HCT116 (cell line): ENCODE measurements at regions not wholly inside any gene's neighbourhood (a gene's known extent, or its start where the extent isn't known, plus 50 kb on each side); places are given as distances from the start of the nearest gene placed in this dataset.

Experiments
- ATAC-seq: fragments of 200-7000 bp; cut with Tn5 transposase; 2 replicates; pipeline ENCODE4 v1.9.1; 2020; ENCODE audit warnings: mild to moderate bottlenecking, moderate library complexity
- BruUV-seq: library from RNA; stranded (reverse); fragments of 400-500 nt; replicated peaks from 2 replicates; lab custom pipeline; 2021; lab: Mats Ljungman, UMichigan
- CTCF ChIA-PET: fragments of 300-600 bp; sonication (Branson Sonifier 250); formaldehyde crosslinking; loops from one replicate; lab custom pipeline; 2021; ENCODE audit warnings: antibody characterized with exemption; lab: Charles Lee
- POLR2A ChIA-PET: fragments of 300-600, 350-600 bp; sonication (Branson Sonifier 250); formaldehyde crosslinking; loops from one replicate; lab custom pipeline; 2021; ENCODE audit warnings: antibody characterized with exemption; lab: Charles Lee
- RAD21 ChIA-PET, 2 experiments: fragments of 300-600 bp; sonication (Branson Sonifier 250); formaldehyde crosslinking; loops; one replicate each; lab custom pipeline; 2023; ENCODE audit warnings: low total read pairs in 2 of 2; ENCODE audit not compliant: uncharacterized antibody in 2 of 2, unreplicated experiment in 2 of 2, low non-redundant PET in 1 of 2; lab: Charles Lee
- DNase-seq: peaks from one replicate; pipeline ENCODE4 v3.0.0-alpha.2; 2010; ENCODE audit warnings: low read depth, low spot score
- H2AFZ ChIP-seq: fragments of 200-600 bp; shearing (Covaris generic), sonication (generic); 2 replicates; pipeline ENCODE4 v1.6.1; 2017; ENCODE audit warnings: low read depth, mixed run types, mixed read lengths, antibody characterized with exemption, low read length; ENCODE audit not compliant: poor library complexity, severe bottlenecking
- H3K27ac ChIP-seq: 2 replicates; pipeline ENCODE4 v1.5.1; 2012; ENCODE audit warnings: low read depth, low read length
- H3K27me3 ChIP-seq: fragments of 200-600 bp; sonication (generic); 2 replicates; pipeline ENCODE4 v1.6.1; 2016; ENCODE audit warnings: mixed run types, low read length, mixed read lengths; ENCODE audit not compliant: insufficient read depth
- H3K36me3 ChIP-seq, 2 experiments: fragments of 200-500 bp in 1 of 2; fragments of 200-600 bp in 1 of 2; sonication (Bioruptor generic) in 1 of 2; sonication (generic) in 1 of 2; 2 replicates each; pipeline versions ENCODE4 v1.5.1 to v1.6.1; 2014 to 2016; ENCODE audit warnings: low read length in 2 of 2, inconsistent platforms in 1 of 2, mixed read lengths in 1 of 2, mixed run types in 1 of 2; ENCODE audit not compliant: insufficient read depth in 2 of 2, control insufficient read depth in 1 of 2
- H3K4me1 ChIP-seq, 2 experiments: fragments of 200-600 bp in 1 of 2; sonication (generic) in 1 of 2; 2 replicates each; pipeline versions ENCODE4 v1.5.1 to v1.6.1; 2012 to 2017; ENCODE audit warnings: low read length in 2 of 2, inconsistent platforms in 1 of 2, mild to moderate bottlenecking in 1 of 2, mixed read lengths in 1 of 2, mixed run types in 1 of 2, moderate library complexity in 1 of 2; ENCODE audit not compliant: insufficient read depth in 2 of 2, control insufficient read depth in 1 of 2
- H3K4me2 ChIP-seq: fragments of 200-600 bp; sonication (generic); 2 replicates; pipeline ENCODE4 v1.6.1; 2017; ENCODE audit warnings: mixed run types, low read length, mixed read lengths
- H3K4me3 ChIP-seq, 2 experiments: fragments of 200-600 bp in 1 of 2; sonication (generic) in 1 of 2; replicated peaks in 1 of 2; 2 replicates each; pipeline ENCODE4 v1.5.1; 2011 to 2016; ENCODE audit warnings: low read length in 2 of 2, control low read depth in 1 of 2, low read depth in 1 of 2, mild to moderate bottlenecking in 1 of 2, mixed read lengths in 1 of 2, mixed run types in 1 of 2
- H3K79me2 ChIP-seq: fragments of 200-600 bp; sonication (generic); 2 replicates; pipeline ENCODE4 v1.6.1; 2017; ENCODE audit warnings: mild to moderate bottlenecking, mixed run types, low read length, moderate library complexity, mixed read lengths; ENCODE audit not compliant: insufficient read depth
- H3K9ac ChIP-seq: fragments of 200-600 bp; sonication (generic); 2 replicates; pipeline ENCODE4 v1.6.1; 2016; ENCODE audit warnings: low read length, mixed read lengths
- H3K9me2 ChIP-seq: fragments of 200-600 bp; sonication (generic), shearing (Covaris generic); 2 replicates; pipeline ENCODE4 v1.6.1; 2017; ENCODE audit warnings: mixed run types, mild to moderate bottlenecking, moderate library complexity; ENCODE audit not compliant: insufficient read depth
- H3K9me3 ChIP-seq, 2 experiments: fragments of 200-500 bp in 1 of 2; fragments of 200-600 bp in 1 of 2; sonication (Bioruptor generic) in 1 of 2; sonication (generic) in 1 of 2; 2 replicates each; pipeline ENCODE4 v1.6.1; 2014 to 2017; ENCODE audit warnings: low read length in 2 of 2, mixed read lengths in 2 of 2, inconsistent platforms in 1 of 2, low read depth in 1 of 2, mild to moderate bottlenecking in 1 of 2, mixed run types in 1 of 2, moderate library complexity in 1 of 2; ENCODE audit not compliant: control insufficient read depth in 1 of 2, insufficient read depth in 1 of 2
- H4K20me1 ChIP-seq: fragments of 200-600 bp; sonication (generic), shearing (Covaris generic); 2 replicates; pipeline ENCODE4 v1.6.1; 2017; ENCODE audit warnings: mixed run types, mild to moderate bottlenecking, moderate library complexity; ENCODE audit not compliant: insufficient read depth
- CBX3 ChIP-seq: IDR thresholded peaks from 2 replicates; pipeline ENCODE4 v1.6.1; 2012; ENCODE audit warnings: low read depth
- CTCF ChIP-seq, 3 experiments: fragments of 200-600 bp in 1 of 3; sonication (generic) in 1 of 3; IDR thresholded peaks in 2 of 3; conservative IDR thresholded peaks in 1 of 3; 2 replicates each; pipeline ENCODE4 v1.5.1; 2012 to 2017; ENCODE audit warnings: low read depth in 2 of 3, low read length in 2 of 3, antibody characterized with exemption in 1 of 3, borderline replicate concordance in 1 of 3, control low read depth in 1 of 3, mild to moderate bottlenecking in 1 of 3, mixed read lengths in 1 of 3, mixed run types in 1 of 3, moderate library complexity in 1 of 3; ENCODE audit not compliant: insufficient read depth in 1 of 3
- EGR1 ChIP-seq: IDR thresholded peaks from 2 replicates; pipeline ENCODE4 v1.6.1; 2012; ENCODE audit warnings: low read depth
- EZH2 ChIP-seq: fragments of 200-600 bp; sonication (generic); IDR thresholded peaks from 2 replicates; pipeline ENCODE4 v1.6.1; 2017; ENCODE audit warnings: antibody characterized with exemption, mixed run types
- EZH2phosphoT487 ChIP-seq: fragments of 200-600 bp; IDR thresholded peaks from 2 replicates; pipeline ENCODE4 v1.6.1; 2018; ENCODE audit warnings: antibody characterized with exemption, borderline replicate concordance
- FOSL1 ChIP-seq: IDR thresholded peaks from 2 replicates; pipeline ENCODE4 v1.6.1; 2012; ENCODE audit warnings: low read depth
- JUND ChIP-seq: IDR thresholded peaks from 2 replicates; pipeline ENCODE4 v1.6.1; 2012
- RAD21 ChIP-seq: IDR thresholded peaks from 2 replicates; pipeline ENCODE4 v1.6.1; 2012; ENCODE audit warnings: low read depth, mild to moderate bottlenecking
- REST ChIP-seq: IDR thresholded peaks from 2 replicates; pipeline ENCODE4 v1.6.1; 2012; ENCODE audit warnings: low read depth
- SP1 ChIP-seq: IDR thresholded peaks from 2 replicates; pipeline ENCODE4 v1.6.1; 2012; ENCODE audit warnings: low read depth
- SRF ChIP-seq: IDR thresholded peaks from 2 replicates; pipeline ENCODE4 v1.6.1; 2012; ENCODE audit warnings: low read depth
- YY1 ChIP-seq: IDR thresholded peaks from 2 replicates; pipeline ENCODE4 v1.6.1; 2011; ENCODE audit warnings: low read length, low read depth, moderate library complexity, mild to moderate bottlenecking; ENCODE audit not compliant: insufficient replicate concordance; ENCODE audit errors: extremely low read depth
- intact Hi-C: fragments of 100-400 bp; cut with micrococcal nuclease; formaldehyde crosslinking; loops from 2 replicates; pipeline ENCODE4 v1.10.0; 2022
- TF ChIP-seq, protein P1 (sequence below): IDR thresholded peaks from 2 replicates; pipeline ENCODE4 v1.6.1; 2012
- TF ChIP-seq, protein P2 (sequence below): IDR thresholded peaks from 2 replicates; pipeline ENCODE4 v1.6.1; 2012

DNA sequence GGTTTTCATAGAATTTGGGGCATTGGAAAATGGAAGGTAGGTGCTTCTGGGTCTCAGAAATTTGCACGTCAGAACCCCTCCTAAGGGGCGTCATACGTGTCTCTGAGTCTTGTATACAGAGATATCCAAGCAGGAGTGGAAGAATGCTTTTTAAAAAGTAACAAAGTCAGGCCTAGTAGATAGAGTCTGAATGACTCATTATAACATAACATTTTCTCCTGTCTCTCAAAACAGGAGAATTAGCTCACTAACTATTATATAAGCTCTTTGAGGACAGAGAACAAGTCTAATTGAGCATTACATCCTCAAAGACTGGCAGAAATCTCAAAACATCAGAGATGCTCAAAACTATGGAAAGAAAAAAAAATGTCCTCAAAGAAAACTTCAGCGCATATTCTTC lies 86.1 kb upstream of the CCL2 start:
- no peak overlapping the region for H3K4me2 ChIP-seq
- H3K27ac ChIP-seq = no peak overlapping the region
- H3K9ac ChIP-seq = no peak overlapping the region
- no peaks in the 10 kb centered on the region for H3K4me1 ChIP-seq
- DNase-seq = no peak
- H3K79me2 ChIP-seq = no peaks in the 10 kb centered on the region
- H3K36me3 ChIP-seq = no peaks in the 10 kb centered on the region
- H4K20me1 ChIP-seq = no peaks in the 10 kb centered on the region
- intact Hi-C loops = no loop called here
- ChIA-PET POLR2A (no interaction called here), RAD21 (no interaction called here), CTCF (interaction anchor here (3.5 kb wide), 1 partner anchor 193 kb away, joined by 16 read pairs; no protein-coding TSS in a partner anchor)
- no peaks in the 10 kb centered on the region for H3K27me3 ChIP-seq
- no peak for ATAC-seq
- no peaks in the 10 kb centered on the region for H3K9me3 ChIP-seq
- no peak overlapping the region for H2AFZ ChIP-seq
- H3K4me3 ChIP-seq = no peak overlapping the region
- TF ChIP-seq EZH2 (no peak), FOSL1 (no peak), YY1 (no peak), RAD21 (no peak), CTCF (IDR thresholded peaks at IDR 0.05 in 2 of 3, conservative IDR thresholded peaks at IDR 0.05 in 1 of 3; ENCODE audit: borderline replicate concordance in 1 of 3, insufficient read depth in 1 of 3, low read depth in 2 of 3, low read length in 2 of 3) (no peak), CBX3 (no peak), JUND (no peak), EZH2phosphoT487 (no peak), REST (no peak), SRF (no peak), EGR1 (no peak), SP1 (no peak)
- TF ChIP-seq, protein P1, sequence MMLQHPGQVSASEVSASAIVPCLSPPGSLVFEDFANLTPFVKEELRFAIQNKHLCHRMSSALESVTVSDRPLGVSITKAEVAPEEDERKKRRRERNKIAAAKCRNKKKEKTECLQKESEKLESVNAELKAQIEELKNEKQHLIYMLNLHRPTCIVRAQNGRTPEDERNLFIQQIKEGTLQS = no peak
- TF ChIP-seq, protein P2, sequence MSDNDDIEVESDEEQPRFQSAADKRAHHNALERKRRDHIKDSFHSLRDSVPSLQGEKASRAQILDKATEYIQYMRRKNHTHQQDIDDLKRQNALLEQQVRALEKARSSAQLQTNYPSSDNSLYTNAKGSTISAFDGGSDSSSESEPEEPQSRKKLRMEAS = no peak
- H3K9me2 ChIP-seq = no peaks in the 10 kb centered on the region
- BruUV-seq = no TSS peak
